Sigmoid colon (tissue), 3 donors: ENCODE measurements at regions not wholly inside any gene's neighbourhood (a gene's known extent, or its start where the extent isn't known, plus 50 kb on each side); places are given as distances from the start of the nearest gene placed in this dataset.

Experiments
- CTCF ChIP-seq, 4 experiments: fragments of 450-650 bp in 3 of 4; fragments of 200-600 bp in 1 of 4; IDR thresholded peaks; one replicate each; pipeline ENCODE4 v1.5.1; 2016 to 2019; ENCODE audit warnings: antibody characterized with exemption in 4 of 4, mild to moderate bottlenecking in 3 of 4, moderate library complexity in 2 of 4
- POLR2A ChIP-seq, 2 donors: fragments of 450-650 bp; IDR thresholded peaks; one replicate each; pipeline ENCODE4 v1.6.1; 2016; ENCODE audit warnings: antibody characterized with exemption in 2 of 2, mild to moderate bottlenecking in 2 of 2, moderate library complexity in 2 of 2

GRCh38 chr13:63337921-63338320 is 1922.3 kb upstream of the PCDH20 start:
- no peak for TF ChIP-seq POLR2A (IDR thresholded peaks at IDR 0.05)
- TF ChIP-seq CTCF (IDR thresholded peaks at IDR 0.05): no peak
